ENCODE measurements at regions not wholly inside any gene's neighbourhood (a gene's known extent, or its start where the extent isn't known, plus 50 kb on each side); places are given as distances from the start of the nearest gene placed in this dataset.

DNA sequence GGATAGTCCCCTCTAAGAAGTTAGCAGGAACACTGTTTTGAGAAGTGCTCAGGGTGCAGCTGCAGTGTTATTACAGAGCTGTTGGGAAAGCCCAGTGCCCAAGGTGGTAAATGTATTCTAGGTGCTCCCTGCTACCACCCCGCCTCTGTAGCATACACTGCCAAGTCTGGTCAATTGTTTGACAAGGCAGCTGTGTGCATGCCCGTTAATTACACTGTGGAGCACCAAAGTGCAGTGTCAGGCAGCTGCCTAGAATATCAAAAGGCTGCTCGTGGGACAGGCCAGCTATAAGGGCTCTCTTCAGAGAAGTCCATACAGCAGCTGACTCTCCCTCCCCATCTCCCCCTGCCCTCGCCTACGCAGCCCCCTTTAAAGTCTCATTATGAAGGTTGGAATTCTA, 99.9 kb upstream of the KLHL13 start:
- no peaks in the 10 kb centered on the region for H3K9me3 ChIP-seq
- no peaks in the 10 kb centered on the region for H3K36me3 ChIP-seq
- peaks cover 0 to 6% (median 0%) of the 10 kb centered on the region in 12 donors for H3K4me1 ChIP-seq
- peak in 2 of 4 donors; percentile 30 to 54 for ATAC-seq
- 39 to 54% (median 48%) methylated on average over 5 of the region's 5 CpGs for WGBS, 4 donors
- intact Hi-C loops (cut with DNase I), result no loop called here
- no peak for TF ChIP-seq POLR2A (IDR thresholded peaks at IDR 0.05)
- TF ChIP-seq, protein P1, sequence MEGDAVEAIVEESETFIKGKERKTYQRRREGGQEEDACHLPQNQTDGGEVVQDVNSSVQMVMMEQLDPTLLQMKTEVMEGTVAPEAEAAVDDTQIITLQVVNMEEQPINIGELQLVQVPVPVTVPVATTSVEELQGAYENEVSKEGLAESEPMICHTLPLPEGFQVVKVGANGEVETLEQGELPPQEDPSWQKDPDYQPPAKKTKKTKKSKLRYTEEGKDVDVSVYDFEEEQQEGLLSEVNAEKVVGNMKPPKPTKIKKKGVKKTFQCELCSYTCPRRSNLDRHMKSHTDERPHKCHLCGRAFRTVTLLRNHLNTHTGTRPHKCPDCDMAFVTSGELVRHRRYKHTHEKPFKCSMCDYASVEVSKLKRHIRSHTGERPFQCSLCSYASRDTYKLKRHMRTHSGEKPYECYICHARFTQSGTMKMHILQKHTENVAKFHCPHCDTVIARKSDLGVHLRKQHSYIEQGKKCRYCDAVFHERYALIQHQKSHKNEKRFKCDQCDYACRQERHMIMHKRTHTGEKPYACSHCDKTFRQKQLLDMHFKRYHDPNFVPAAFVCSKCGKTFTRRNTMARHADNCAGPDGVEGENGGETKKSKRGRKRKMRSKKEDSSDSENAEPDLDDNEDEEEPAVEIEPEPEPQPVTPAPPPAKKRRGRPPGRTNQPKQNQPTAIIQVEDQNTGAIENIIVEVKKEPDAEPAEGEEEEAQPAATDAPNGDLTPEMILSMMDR (IDR thresholded peaks at IDR 0.05), result no peak
- H3K4me3 ChIP-seq, result no peak overlapping the region
- DNase-seq, result no peak
- H3K27ac ChIP-seq, result no peak overlapping the region
- peaks cover 0 to 4% (median 0%) of the 10 kb centered on the region in 9 donors for H3K27me3 ChIP-seq

DNA sequence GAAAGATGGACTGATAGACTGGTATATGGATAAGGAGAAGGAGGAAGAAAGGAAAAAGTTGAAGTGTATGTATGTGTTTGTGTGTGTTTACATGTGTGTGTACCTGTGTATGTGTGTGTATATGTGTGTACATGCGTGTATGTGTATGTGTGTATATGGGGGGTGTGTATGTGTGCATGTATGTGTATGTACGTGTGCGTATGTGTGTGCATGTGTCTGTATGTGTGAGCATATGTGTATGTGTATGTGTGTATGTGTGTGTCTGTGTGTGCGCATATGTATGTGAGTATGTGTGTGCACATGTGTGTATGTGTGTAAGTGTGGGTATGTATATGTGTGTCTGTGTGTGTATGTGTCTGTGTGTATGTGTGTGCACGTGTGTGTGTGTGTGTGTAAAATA, 101.5 kb upstream of the KLHL13 start:
- H3K27me3 ChIP-seq, result peaks cover 0 to 2% (median 0%) of the 10 kb centered on the region in 9 donors
- DNase-seq (no peak), ATAC-seq (no peak)
- intact Hi-C loops (cut with DNase I), result no loop called here
- H3K9me3 ChIP-seq, result no peaks in the 10 kb centered on the region
- TF ChIP-seq, protein P1 (IDR thresholded peaks at IDR 0.05), result no peak
- no peak for TF ChIP-seq POLR2A (IDR thresholded peaks at IDR 0.05)
- no peak overlapping the region for H3K4me3 ChIP-seq
- peaks cover 0 to 6% (median 0%) of the 10 kb centered on the region in 12 donors for H3K4me1 ChIP-seq
- no peaks in the 10 kb centered on the region for H3K36me3 ChIP-seq
- 78 to 95% (median 88%) methylated on average over 5 of the region's 5 CpGs for WGBS, 4 donors
- no peak overlapping the region for H3K27ac ChIP-seq

GRCh38 chrX:118218940-118219339, 102.3 kb upstream of the KLHL13 start:
- ATAC-seq, result no peak
- WGBS, 4 donors, result 77 to 95% (median 84%) methylated on average over 5 of the region's 5 CpGs
- intact Hi-C loops (cut with DNase I), result no loop called here

GRCh38 chrX:118219866-118220265, 103.3 kb upstream of the KLHL13 start:
- ATAC-seq, result no peak
- TF ChIP-seq POLR2A (IDR thresholded peaks at IDR 0.05), result no peak
- TF ChIP-seq, protein P1 (IDR thresholded peaks at IDR 0.05), result no peak
- DNase-seq, result no peak
- H3K27me3 ChIP-seq, result peaks cover 0 to 7% (median 0%) of the 10 kb centered on the region in 9 donors
- WGBS, 4 donors, result 94 to 100% (median 96%) methylated on average over 1 of the region's 1 CpG
- H3K27ac ChIP-seq, result no peak overlapping the region
- H3K36me3 ChIP-seq, result no peaks in the 10 kb centered on the region
- H3K4me1 ChIP-seq, result peaks cover 0 to 6% (median 0%) of the 10 kb centered on the region in 12 donors
- intact Hi-C loops (cut with DNase I), result loop anchor here in 7 of 10 donors (10.0 kb wide), 1 partner anchor 225 kb away; no protein-coding TSS in a partner anchor
- no peak overlapping the region for H3K4me3 ChIP-seq
- H3K9me3 ChIP-seq, result no peaks in the 10 kb centered on the region

More at GRCh38 chrX:118218940-118219339, 102.3 kb upstream of the KLHL13 start:
- no peak overlapping the region for H3K27ac ChIP-seq
- H3K9me3 ChIP-seq, result no peaks in the 10 kb centered on the region
- peaks cover 0 to 3% (median 0%) of the 10 kb centered on the region in 9 donors for H3K27me3 ChIP-seq
- H3K4me3 ChIP-seq, result no peak overlapping the region
- H3K36me3 ChIP-seq, result no peaks in the 10 kb centered on the region
- DNase-seq, result no peak
- TF ChIP-seq, protein P1 (IDR thresholded peaks at IDR 0.05), result no peak
- no peak for TF ChIP-seq POLR2A (IDR thresholded peaks at IDR 0.05)
- H3K4me1 ChIP-seq, result peaks cover 0 to 6% (median 0%) of the 10 kb centered on the region in 12 donors
